ENCODE measurements at regions not wholly inside any gene's neighbourhood (a gene's known extent, or its start where the extent isn't known, plus 50 kb on each side); places are given as distances from the start of the nearest gene placed in this dataset.

- TF ChIP-seq EZH2 (IDR thresholded peaks at IDR 0.05; ENCODE audit: borderline replicate concordance, low read depth, low read length, poor library complexity, severe bottlenecking) = no peak
- no peak for TF ChIP-seq CTCF (conservative IDR thresholded peaks at IDR 0.05; ENCODE audit: low read depth, low read length)
Observed at GRCh38 chr6:66189915-66190314, 482.9 kb upstream of the EYS start.

Data from A673 (cell line).